GM04504 (cell line): ENCODE measurements at regions not wholly inside any gene's neighbourhood (a gene's known extent, or its start where the extent isn't known, plus 50 kb on each side); places are given as distances from the start of the nearest gene placed in this dataset.
A peak's percentile ranks its signal among the peaks of the same experiment; 100 is the strongest.
"Not testable (repeated sequence)": the region's sequence is repeated elsewhere in the genome, so short reads cannot be mapped to it uniquely, and the experiment has no call there.

Experiments used
- DNase-seq: peaks from one replicate; pipeline ENCODE4 v3.0.0-alpha.2; 2012; ENCODE audit warnings: low read depth

GRCh38 chr2:111316881-111317549, 196.3 kb downstream of the BCL2L11 start:
- not testable (repeated sequence) for DNase-seq

GRCh38 chr2:111319552-111319951, 198.8 kb downstream of the BCL2L11 start:
- not testable (repeated sequence) for DNase-seq

GRCh38 chr2:111320264-111320663, 199.6 kb downstream of the BCL2L11 start:
- not testable (repeated sequence) for DNase-seq

DNA sequence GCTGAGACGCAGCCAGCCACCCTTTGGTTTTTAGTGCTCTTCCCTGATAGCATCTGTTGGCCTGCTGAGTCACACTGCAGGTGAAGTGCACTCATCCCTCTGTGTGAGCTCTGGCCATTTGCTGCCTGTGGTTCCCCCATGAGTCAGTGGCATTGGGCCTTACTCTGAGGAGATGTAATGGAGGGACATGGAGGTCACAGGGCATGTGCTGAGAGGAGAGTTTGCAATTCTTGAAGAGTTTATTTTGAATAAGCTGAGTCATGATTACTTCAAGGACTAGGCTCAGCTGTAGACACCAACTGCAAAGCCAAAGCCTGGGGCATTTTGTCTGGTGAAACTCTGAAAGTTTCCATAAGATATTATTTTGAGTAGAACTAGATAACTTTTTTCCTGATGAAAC, 200.3 kb downstream of the BCL2L11 start:
- DNase-seq = peak; percentile 64

DNA sequence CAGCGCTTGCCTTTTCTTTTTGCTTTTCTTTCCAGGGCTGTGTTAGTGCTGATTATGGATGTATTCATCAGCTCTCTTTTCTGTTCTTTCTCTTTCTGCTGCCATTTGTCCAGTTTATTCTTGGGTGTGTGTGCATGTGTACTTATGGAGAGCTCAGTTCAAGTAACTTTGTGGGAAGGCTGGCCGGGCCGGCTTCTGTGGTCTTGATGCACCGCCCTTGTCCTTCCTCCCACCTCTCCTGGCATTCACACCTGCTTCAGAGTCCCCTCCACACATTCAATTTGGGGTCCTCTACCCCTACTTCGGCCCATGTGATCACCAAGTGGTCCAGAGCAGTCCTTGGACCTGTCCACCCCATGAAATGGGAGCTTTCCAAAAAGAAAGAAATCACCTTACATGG, 202.7 kb downstream of the BCL2L11 start:
- DNase-seq = not testable (repeated sequence)

- DNase-seq = not testable (repeated sequence)
Observed at GRCh38 chr2:111327726-111328125, 207.0 kb downstream of the BCL2L11 start.

DNA sequence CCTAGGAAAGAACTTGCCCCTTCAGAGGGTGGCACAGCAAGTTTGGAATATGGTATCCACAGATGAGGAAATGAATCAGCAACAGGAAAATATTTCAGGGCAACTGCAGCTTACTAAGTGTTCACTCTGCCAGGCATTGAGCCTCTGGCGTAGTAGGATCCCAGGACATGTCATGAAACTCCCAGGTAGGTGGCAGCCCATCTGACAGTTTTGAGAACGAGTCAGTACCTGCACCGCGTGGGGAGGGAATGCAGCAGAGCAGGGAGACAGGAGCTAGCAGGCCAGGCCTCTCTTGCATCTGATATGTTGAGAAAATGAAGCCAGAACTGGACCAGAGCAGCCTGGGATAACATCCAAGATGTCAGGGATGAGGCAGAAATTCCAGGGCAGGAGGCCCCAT, 208.6 kb downstream of the BCL2L11 start:
- not testable (repeated sequence) for DNase-seq

GRCh38 chr2:111331099-111331724, 210.5 kb downstream of the BCL2L11 start:
- not testable (repeated sequence) for DNase-seq

DNA sequence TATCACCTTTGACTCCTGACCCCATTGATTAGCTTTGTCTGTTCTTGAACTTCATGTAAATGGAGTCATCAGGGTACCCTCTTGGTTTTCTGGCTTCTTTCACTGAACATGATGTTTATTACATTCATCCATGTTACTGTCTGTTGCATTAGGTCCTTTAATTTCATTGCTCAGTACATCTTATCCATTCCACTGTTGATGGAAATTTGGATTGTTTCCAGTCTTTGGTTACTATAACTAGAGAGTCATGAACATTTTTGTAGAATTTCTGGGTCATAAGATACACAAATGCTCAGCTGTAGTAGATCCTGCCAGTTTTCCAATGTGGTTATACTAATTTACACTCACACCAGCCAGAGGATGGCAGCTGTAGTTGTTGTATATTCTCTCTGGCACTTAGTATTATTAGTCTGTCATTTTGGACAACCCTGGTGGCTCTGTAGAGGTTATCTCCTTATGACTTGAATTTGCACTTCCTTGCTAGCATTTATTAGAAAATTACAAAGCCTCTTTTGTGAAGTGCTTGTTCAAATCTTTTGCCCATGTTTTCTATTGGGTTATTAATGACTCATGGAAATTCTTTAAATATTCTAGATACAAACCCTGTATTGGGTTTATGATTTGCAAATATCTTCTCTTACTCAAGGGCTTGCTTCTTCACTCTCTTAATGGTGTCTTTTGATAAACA, 214.7 kb downstream of the BCL2L11 start:
- DNase-seq = not testable (repeated sequence)

DNA sequence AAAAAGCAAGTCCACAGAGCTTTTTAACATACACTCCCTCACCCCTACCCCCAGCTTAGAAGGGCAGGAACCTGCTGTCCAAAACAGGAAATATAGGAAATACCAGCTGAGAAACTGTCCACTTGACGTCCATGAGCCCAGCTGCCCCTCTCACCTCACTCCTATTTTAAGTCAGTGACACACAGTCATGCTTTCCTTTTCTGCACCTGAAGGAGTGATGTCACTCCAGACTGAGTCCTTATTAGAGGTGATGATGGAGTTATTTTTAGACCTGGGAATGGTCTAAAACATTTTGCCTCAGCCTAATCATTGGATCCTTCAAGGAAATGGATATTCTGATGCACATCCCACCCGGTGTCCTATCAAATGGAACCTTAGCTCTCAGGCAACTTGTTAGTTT, 217.8 kb downstream of the BCL2L11 start:
- not testable (repeated sequence) for DNase-seq

DNA sequence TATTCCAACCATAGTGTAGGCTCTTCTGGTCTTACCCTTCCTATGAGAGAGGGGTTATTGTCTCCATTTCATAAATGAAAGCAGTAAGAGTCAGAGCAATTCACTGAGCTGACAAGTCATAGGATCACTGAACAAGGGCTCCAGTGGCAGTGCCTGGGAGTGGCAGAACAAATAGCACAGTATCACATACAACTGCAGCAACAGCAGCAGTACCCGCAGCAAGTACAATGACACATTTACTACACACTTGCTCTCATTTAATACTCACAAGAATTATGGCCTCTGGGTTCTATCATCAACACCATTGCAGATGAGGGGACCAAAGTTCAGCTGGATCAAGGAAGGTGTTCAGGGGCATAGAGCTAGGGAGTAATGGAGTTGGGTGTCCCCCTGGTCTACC, 218.8 kb downstream of the BCL2L11 start:
- not testable (repeated sequence) for DNase-seq

- DNase-seq = not testable (repeated sequence)
Observed at GRCh38 chr2:111344590-111344989, 223.9 kb downstream of the BCL2L11 start.

- DNase-seq = not testable (repeated sequence)
Observed at GRCh38 chr2:111345439-111345838, 224.7 kb downstream of the BCL2L11 start.

- DNase-seq = not testable (repeated sequence)
Observed at GRCh38 chr2:111346018-111346930, 225.6 kb downstream of the BCL2L11 start.

DNA sequence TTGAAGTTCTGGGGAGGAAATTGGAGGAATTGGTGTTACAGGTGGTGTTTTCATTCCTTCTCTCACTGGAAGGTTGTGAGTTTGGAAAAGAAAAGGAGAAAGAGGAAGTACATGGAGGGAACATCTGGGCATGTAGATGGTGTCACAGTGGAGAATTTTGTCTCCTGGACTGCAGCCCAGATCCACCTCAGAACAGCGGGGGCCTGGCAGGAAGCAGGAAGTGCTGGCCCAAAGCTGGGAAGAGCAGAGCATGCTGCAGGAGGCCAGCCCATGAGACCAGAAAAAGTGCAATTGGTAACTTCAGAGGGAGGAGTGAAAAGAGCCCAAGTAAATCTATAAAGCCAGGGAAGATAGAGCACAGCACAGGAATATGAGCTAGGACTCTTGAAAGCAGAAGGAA, 227.0 kb downstream of the BCL2L11 start:
- DNase-seq = not testable (repeated sequence)

DNA sequence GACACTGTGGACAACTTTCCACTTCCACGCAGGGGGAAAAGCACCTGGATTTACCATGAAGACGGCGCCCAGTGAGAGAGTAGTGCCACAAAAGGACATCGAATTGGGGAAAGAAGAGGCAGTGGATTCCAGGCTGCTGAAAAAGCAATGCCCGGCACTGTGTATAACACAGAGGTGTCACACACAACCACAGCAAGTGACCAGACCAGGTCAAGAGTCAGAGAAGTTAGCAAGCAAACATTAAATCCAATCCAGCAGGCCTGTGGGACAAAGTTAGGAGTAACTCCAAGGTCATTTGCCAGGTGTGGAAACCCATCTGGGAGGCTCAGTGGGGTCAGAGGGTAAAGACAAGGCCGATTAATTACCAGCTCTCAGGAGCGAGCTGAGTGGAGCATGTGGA, 227.6 kb downstream of the BCL2L11 start:
- not testable (repeated sequence) for DNase-seq

DNA sequence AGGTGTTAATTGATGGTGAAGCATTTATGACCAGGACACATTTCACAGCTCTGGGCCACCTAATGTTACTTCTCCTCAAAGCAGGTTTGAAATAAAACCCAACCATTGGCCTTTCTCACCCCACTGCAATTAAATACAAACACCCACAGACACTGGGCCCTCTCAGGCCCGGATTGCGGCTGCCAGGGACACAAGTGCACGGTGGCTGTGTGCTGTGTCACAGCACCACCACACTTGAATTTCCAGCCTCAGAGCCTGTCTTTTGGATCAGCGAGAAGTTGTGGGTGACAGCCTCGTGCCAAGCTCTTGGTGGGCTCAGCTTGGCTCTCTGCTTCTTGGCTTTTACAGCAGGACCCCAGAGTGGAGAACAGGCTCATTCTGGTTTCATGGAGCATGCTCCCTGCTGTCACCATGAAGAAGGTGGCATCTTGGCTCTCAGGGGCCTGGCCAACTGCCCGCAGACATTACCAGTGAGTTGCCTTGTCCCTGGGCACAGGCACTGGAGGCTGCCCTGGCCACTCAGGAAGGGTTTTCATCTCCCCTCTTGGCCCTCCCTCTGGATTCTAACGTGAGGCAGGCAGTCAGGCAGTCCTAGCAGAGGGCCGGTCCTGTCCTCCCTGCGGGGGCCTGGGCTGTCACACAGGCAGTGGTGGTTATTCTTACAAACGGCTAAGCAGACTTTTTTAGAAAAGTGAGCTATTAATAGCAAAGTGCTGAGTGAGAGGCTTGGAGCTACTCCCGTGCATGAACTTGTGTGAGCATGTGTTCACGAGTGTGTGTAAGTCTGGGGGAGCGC, 234.5 kb downstream of the BCL2L11 start:
- DNase-seq = not testable (repeated sequence)

DNA sequence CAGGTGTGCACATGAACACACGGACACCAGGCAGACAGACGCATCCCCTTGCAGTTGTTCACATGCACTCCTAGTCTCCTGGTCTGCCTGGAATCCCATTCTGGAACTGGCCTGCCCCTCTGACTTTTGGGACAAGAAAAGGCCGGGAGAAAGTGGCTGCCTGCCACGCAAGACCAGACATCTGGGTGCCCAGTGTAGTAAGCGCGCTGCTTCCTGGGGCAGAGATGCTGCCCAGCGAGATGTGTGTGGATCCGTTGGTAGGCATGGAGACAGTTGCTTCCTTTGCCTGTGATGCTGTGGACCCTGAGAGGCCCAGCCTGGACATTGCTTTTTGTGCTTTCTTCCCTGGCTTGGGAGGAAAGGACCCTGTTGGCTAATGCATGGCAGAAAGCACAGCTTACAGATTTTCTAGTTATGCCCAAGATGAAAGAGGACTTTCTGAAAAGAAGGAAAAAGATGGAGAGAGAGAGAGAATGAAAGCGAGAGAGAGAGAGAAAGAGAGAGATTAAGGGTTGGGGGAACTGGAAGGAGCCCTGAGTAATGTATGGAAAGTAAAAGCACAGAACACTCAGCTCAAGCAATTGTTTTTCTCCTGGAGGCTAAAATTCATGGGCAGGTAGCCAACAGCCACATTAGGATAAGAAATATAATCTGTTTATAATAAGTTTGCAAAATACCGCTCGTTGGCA, 235.3 kb downstream of the BCL2L11 start:
- not testable (repeated sequence) for DNase-seq

DNA sequence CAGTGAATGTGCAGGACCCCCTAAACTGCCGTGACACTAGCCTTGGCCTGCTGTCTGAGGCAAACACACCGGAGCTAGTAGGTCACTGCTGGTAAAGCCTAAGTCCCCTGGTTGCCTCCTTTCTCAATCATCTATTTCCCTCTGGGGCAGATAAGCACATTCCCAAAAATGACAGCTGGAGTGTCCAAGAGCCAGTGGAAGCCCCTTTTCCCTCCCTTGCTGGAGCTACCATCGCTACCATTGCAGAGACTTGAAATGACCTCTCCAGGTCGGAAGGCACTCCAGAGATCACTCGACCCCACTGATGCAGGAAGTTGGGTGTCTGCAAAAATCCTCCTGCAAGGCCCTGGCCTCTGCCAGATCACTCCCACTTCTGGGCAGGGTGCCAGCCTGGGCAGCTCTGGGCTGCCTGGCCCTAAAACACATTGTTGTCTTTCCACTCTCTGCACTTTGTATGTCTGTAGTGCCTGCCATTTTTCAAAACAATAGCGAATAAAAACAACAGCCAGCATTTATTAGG, 235.9 kb downstream of the BCL2L11 start:
- not testable (repeated sequence) for DNase-seq

GRCh38 chr2:111365986-111366640, 245.4 kb downstream of the BCL2L11 start:
- not testable (repeated sequence) for DNase-seq
